ENCODE measurements at regions not wholly inside any gene's neighbourhood (a gene's known extent, or its start where the extent isn't known, plus 50 kb on each side); places are given as distances from the start of the nearest gene placed in this dataset.

GRCh38 chr1:90155721-90156487, 161.0 kb downstream of the ZNF326 start:
- no peak overlapping the region for H3K4me2 ChIP-seq (ENCODE audit: low read length)

GRCh38 chr1:90154711-90155110, 159.8 kb downstream of the ZNF326 start:
- H3K4me3 ChIP-seq (ENCODE audit: low read length), result no peak overlapping the region

More at GRCh38 chr1:90155721-90156487, 161.0 kb downstream of the ZNF326 start:
- Histone ChIP-seq H3K36me3 (replicated peaks; ENCODE audit: low read depth, low read length) (no peaks in the 10 kb centered on the region), H4K20me1 (ENCODE audit: insufficient read depth, low read length) (no peaks in the 10 kb centered on the region), H3K27me3 (ENCODE audit: low read depth, low read length) (no peaks in the 10 kb centered on the region), H3K79me2 (ENCODE audit: low read length) (no peaks in the 10 kb centered on the region), H2AFZ (ENCODE audit: low read depth, low read length) (no peak overlapping the region), H3K27ac (ENCODE audit: low read length) (no peak overlapping the region), H3K9ac (ENCODE audit: low read length) (no peak overlapping the region), H3K9me3 (ENCODE audit: insufficient read depth, low read length) (no peaks in the 10 kb centered on the region), H3K4me1 (ENCODE audit: low read length) (no peaks in the 10 kb centered on the region), H3K4me3 (ENCODE audit: low read length) (no peak overlapping the region)
- TF ChIP-seq EZH2phosphoT487 (IDR thresholded peaks at IDR 0.05; ENCODE audit: low read depth) (no peak), CTCF (IDR thresholded peaks at IDR 0.05; ENCODE audit: low read depth, low read length) (no peak)

GRCh38 chr1:90149101-90149500, 154.2 kb downstream of the ZNF326 start:
- TF ChIP-seq CTCF (IDR thresholded peaks at IDR 0.05; ENCODE audit: low read depth, low read length) (no peak), EZH2phosphoT487 (IDR thresholded peaks at IDR 0.05; ENCODE audit: low read depth) (no peak)
- no peak overlapping the region for H3K27ac ChIP-seq (ENCODE audit: low read length)
- no peak overlapping the region for H3K9ac ChIP-seq (ENCODE audit: low read length)
- H2AFZ ChIP-seq (ENCODE audit: low read depth, low read length), result no peak overlapping the region
- H3K4me3 ChIP-seq (ENCODE audit: low read length), result no peak overlapping the region
- no peaks in the 10 kb centered on the region for H4K20me1 ChIP-seq (ENCODE audit: insufficient read depth, low read length)
- H3K79me2 ChIP-seq (ENCODE audit: low read length), result no peaks in the 10 kb centered on the region
- no peaks in the 10 kb centered on the region for H3K36me3 ChIP-seq (replicated peaks; ENCODE audit: low read depth, low read length)
- H3K27me3 ChIP-seq (ENCODE audit: low read depth, low read length), result no peaks in the 10 kb centered on the region
- no peak overlapping the region for H3K4me2 ChIP-seq (ENCODE audit: low read length)
- no peaks in the 10 kb centered on the region for H3K9me3 ChIP-seq (ENCODE audit: insufficient read depth, low read length)
- H3K4me1 ChIP-seq (ENCODE audit: low read length), result no peaks in the 10 kb centered on the region

More at GRCh38 chr1:90154711-90155110, 159.8 kb downstream of the ZNF326 start:
- H3K27me3 ChIP-seq (ENCODE audit: low read depth, low read length), result no peaks in the 10 kb centered on the region
- TF ChIP-seq EZH2phosphoT487 (IDR thresholded peaks at IDR 0.05; ENCODE audit: low read depth), result no peak
- TF ChIP-seq CTCF (IDR thresholded peaks at IDR 0.05; ENCODE audit: low read depth, low read length), result no peak
- no peaks in the 10 kb centered on the region for H3K36me3 ChIP-seq (replicated peaks; ENCODE audit: low read depth, low read length)
- H3K27ac ChIP-seq (ENCODE audit: low read length), result no peak overlapping the region
- H2AFZ ChIP-seq (ENCODE audit: low read depth, low read length), result no peak overlapping the region
- no peaks in the 10 kb centered on the region for H3K4me1 ChIP-seq (ENCODE audit: low read length)
- no peak overlapping the region for H3K9ac ChIP-seq (ENCODE audit: low read length)
- no peaks in the 10 kb centered on the region for H4K20me1 ChIP-seq (ENCODE audit: insufficient read depth, low read length)
- no peaks in the 10 kb centered on the region for H3K79me2 ChIP-seq (ENCODE audit: low read length)
- no peak overlapping the region for H3K4me2 ChIP-seq (ENCODE audit: low read length)
- no peaks in the 10 kb centered on the region for H3K9me3 ChIP-seq (ENCODE audit: insufficient read depth, low read length)

- Histone ChIP-seq H3K4me1 (ENCODE audit: low read length) (no peaks in the 10 kb centered on the region), H3K9me3 (ENCODE audit: insufficient read depth, low read length) (no peaks in the 10 kb centered on the region), H3K79me2 (ENCODE audit: low read length) (no peaks in the 10 kb centered on the region), H3K9ac (ENCODE audit: low read length) (no peak overlapping the region), H3K4me2 (ENCODE audit: low read length) (no peak overlapping the region), H4K20me1 (ENCODE audit: insufficient read depth, low read length) (no peaks in the 10 kb centered on the region), H3K27me3 (ENCODE audit: low read depth, low read length) (no peaks in the 10 kb centered on the region), H3K36me3 (replicated peaks; ENCODE audit: low read depth, low read length) (no peaks in the 10 kb centered on the region), H3K27ac (ENCODE audit: low read length) (no peak overlapping the region), H3K4me3 (ENCODE audit: low read length) (no peak overlapping the region), H2AFZ (ENCODE audit: low read depth, low read length) (no peak overlapping the region)
- TF ChIP-seq EZH2phosphoT487 (IDR thresholded peaks at IDR 0.05; ENCODE audit: low read depth) (no peak), CTCF (IDR thresholded peaks at IDR 0.05; ENCODE audit: low read depth, low read length) (no peak)
Observed at GRCh38 chr1:90147093-90147492, 152.2 kb downstream of the ZNF326 start.

All from OCI-LY3 (cell line).